NCI-H226 (cell line): ENCODE measurements at regions not wholly inside any gene's neighbourhood (a gene's known extent, or its start where the extent isn't known, plus 50 kb on each side); places are given as distances from the start of the nearest gene placed in this dataset.
A peak's percentile ranks its signal among the peaks of the same experiment; 100 is the strongest.

ENCODE experiments used
- DNase-seq: peaks from one replicate; pipeline ENCODE4 v3.0.0-alpha.2; 2015

GRCh38 chr2:172232708-172233396, 130.2 kb upstream of the DLX2 start:
- DNase-seq = no peak

GRCh38 chr2:172233987-172234715, 131.5 kb upstream of the DLX2 start:
- DNase-seq = no peak

GRCh38 chr2:172234716-172235691, 132.3 kb upstream of the DLX2 start:
- no peak for DNase-seq

GRCh38 chr2:172239944-172240590, 137.4 kb upstream of the DLX2 start:
- DNase-seq = no peak

DNA sequence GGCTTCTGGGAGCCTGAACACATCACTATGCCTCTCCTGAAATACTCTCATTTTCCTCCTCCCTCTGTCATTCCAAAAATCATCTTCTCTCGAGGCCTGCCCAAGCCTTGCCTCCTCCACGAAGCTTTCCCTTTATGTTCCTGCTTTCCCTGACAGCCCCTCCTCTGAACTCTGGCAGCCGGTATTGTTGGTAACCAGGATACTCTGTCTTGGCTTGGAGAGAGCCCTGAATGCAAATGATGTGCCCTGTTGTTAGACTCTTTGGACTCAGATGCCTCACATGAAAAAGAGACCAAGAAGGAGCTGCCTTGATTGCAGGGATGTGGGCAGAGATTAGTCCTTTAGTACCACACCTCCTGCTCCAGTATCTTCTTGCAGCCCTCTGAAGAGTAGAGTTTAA, 138.5 kb upstream of the DLX2 start:
- DNase-seq = no peak

DNA sequence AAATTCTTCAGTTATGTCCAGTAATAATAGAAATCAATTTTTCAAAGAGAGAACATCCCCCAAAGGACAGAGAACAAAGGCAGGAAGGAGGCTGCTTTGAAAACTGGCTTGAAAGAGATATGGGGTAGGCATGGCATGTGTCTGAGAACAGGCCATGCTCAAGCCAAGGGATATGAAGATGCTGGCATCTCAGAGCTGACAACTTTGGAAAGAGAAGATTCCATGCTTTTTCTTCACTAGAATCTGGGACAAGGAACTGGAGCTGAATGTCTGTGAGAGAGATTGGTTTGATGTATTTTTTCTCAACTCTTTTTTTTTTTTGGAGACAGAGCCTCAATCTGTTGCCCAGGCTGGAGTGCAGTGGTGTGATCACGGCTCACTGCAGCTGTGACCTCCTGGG, 139.8 kb upstream of the DLX2 start:
- no peak for DNase-seq

- DNase-seq = no peak
These were observed 140.3 kb upstream of the DLX2 start for GRCh38 chr2:172242961-172243360.

GRCh38 chr2:172244419-172245130, 141.9 kb upstream of the DLX2 start:
- no peak for DNase-seq

- no peak for DNase-seq
These were observed 143.9 kb upstream of the DLX2 start for GRCh38 chr2:172246649-172247048.

DNA sequence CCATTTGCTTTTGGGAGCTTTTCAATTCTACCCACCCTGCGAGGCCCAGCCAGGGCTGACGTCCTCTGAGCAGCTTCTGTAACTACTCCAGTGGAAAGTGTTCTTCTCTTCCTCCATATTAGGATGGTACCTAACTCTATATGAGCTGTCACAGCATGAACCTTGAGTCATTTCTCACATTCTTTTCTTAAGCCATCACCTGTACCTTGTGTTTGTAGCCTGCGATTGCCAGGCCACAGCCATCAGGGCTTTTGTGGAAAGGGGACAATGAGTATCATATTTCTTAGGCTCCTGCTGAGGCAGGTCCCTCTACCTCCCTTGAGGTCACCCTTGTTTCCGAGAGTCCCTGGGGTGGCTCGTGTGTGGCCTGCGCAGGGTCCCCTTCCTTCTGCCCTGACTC, 144.5 kb upstream of the DLX2 start:
- DNase-seq = no peak

GRCh38 chr2:172248381-172248780, 145.7 kb upstream of the DLX2 start:
- no peak for DNase-seq

GRCh38 chr2:172248785-172249187, 146.1 kb upstream of the DLX2 start:
- DNase-seq = peak; percentile 93

GRCh38 chr2:172249334-172249733, 146.6 kb upstream of the DLX2 start:
- peak; percentile 51 for DNase-seq

GRCh38 chr2:172249986-172250385, 147.3 kb upstream of the DLX2 start:
- DNase-seq = peak; percentile 68

- DNase-seq = peak; percentile 28
These were observed 148.5 kb upstream of the DLX2 start for GRCh38 chr2:172251231-172251630.

DNA sequence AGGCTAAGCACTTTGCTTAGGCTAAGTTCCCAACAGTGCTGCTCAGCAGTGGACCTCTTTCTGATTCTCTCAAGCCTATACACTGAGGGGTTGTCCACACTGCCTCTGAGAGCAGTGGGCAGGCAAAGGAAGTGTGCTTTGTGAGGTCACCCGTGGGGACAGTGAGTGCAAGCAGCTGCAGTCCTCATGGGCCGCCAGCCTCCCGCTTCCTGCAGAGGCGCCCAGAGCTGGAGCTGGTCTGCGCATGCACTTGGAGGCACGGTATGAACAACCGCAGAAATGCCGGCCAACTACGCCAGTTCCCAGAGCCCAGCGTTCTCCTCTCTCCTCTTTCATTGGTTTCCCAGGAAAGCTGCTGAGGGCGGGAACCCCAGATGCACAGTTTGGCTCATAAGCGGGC, 149.5 kb upstream of the DLX2 start:
- DNase-seq = no peak

GRCh38 chr2:172253190-172254052, 150.7 kb upstream of the DLX2 start:
- peak; percentile 97 for DNase-seq

- DNase-seq = no peak
These were observed 154.2 kb upstream of the DLX2 start for GRCh38 chr2:172256886-172257285.

DNA sequence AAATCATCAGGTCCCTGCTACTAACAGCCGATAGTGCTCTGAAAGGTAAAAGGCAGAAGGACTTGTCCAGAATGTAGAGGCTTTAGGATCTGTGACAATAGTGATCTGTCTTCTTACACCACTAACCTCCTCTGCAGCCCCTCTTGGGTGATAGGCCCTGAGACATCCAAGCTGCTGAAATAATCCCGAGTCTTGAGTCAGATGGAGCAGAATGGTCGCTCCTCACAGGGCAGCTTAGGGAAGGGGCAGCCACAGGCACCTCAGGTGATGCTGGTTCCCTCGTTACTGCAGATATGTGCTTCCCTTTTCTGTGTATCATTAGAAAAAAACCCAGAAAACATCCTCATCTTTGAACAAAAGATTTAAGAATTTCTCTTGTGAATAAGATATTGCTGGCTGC, 157.1 kb upstream of the DLX2 start:
- DNase-seq = no peak

- DNase-seq = no peak
These were observed 157.6 kb upstream of the DLX2 start for GRCh38 chr2:172260336-172260735.

DNA sequence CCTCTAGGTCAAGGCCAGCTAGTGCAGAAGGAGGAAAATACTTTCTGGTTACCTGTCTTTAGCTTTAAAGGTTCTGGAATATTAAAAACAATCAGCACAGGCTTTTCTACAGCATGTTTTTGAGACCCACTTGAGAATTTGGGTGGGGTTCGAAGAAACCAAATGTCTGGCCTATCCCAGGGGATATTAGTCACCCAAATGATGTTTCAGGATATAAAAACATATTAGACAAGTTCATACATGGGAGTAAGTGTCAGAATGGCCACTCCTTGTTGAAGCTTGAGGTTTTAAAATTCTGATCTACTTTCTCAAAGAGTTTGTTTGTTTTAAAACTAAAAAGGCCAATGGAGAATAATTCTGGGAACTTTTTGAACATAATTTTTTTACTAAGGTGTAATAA, 158.6 kb upstream of the DLX2 start:
- DNase-seq = no peak
